HG02981 (cell line): ENCODE measurements at regions not wholly inside any gene's neighbourhood (a gene's known extent, or its start where the extent isn't known, plus 50 kb on each side); places are given as distances from the start of the nearest gene placed in this dataset.

Source experiments
- ATAC-seq: cut with Tn5 transposase; IDR thresholded peaks from one replicate; pipeline ENCODE4 v1.9.1; 2021; ENCODE audit warnings: mild to moderate bottlenecking, moderate library complexity; ENCODE audit not compliant: unreplicated experiment

GRCh38 chr7:159269745-159270144, 125.1 kb upstream of the VIPR2 start:
- no peak for ATAC-seq

- no peak for ATAC-seq
Observed at GRCh38 chr7:159263430-159263829, 118.8 kb upstream of the VIPR2 start.

- no peak for ATAC-seq
Observed at GRCh38 chr7:159253657-159254056, 109.0 kb upstream of the VIPR2 start.

GRCh38 chr7:159250471-159250870, 105.8 kb upstream of the VIPR2 start:
- no peak for ATAC-seq

- no peak for ATAC-seq
Observed at GRCh38 chr7:159249671-159250070, 105.0 kb upstream of the VIPR2 start.

GRCh38 chr7:159247910-159248309, 103.2 kb upstream of the VIPR2 start:
- no peak for ATAC-seq

- ATAC-seq, result no peak
Observed at GRCh38 chr7:159246702-159247480, 102.2 kb upstream of the VIPR2 start.

GRCh38 chr7:159240962-159241361, 96.3 kb upstream of the VIPR2 start:
- ATAC-seq, result no peak

- ATAC-seq, result no peak
Observed at GRCh38 chr7:159239028-159239427, 94.4 kb upstream of the VIPR2 start.

- ATAC-seq, result no peak
Observed at GRCh38 chr7:159238541-159238940, 93.9 kb upstream of the VIPR2 start.

- ATAC-seq, result no peak
Observed at GRCh38 chr7:159237022-159237653, 92.5 kb upstream of the VIPR2 start.

GRCh38 chr7:159231017-159231416, 86.3 kb upstream of the VIPR2 start:
- no peak for ATAC-seq

- no peak for ATAC-seq
Observed at GRCh38 chr7:159229683-159230475, 85.2 kb upstream of the VIPR2 start.

- ATAC-seq, result no peak
Observed at GRCh38 chr7:159227433-159227832, 82.8 kb upstream of the VIPR2 start.

GRCh38 chr7:159226011-159226702, 81.5 kb upstream of the VIPR2 start:
- ATAC-seq, result no peak

GRCh38 chr7:159218607-159219006, 73.9 kb upstream of the VIPR2 start:
- no peak for ATAC-seq

- ATAC-seq, result no peak
Observed at GRCh38 chr7:159218170-159218569, 73.5 kb upstream of the VIPR2 start.

GRCh38 chr7:159215076-159215475, 70.4 kb upstream of the VIPR2 start:
- no peak for ATAC-seq

- no peak for ATAC-seq
Observed at GRCh38 chr7:159213253-159213652, 68.6 kb upstream of the VIPR2 start.

- ATAC-seq, result no peak
Observed at GRCh38 chr7:159212226-159212625, 67.6 kb upstream of the VIPR2 start.

GRCh38 chr7:159211540-159212182, 67.0 kb upstream of the VIPR2 start:
- no peak for ATAC-seq
